Bronchial epithelial cell (primary cell): ENCODE measurements at regions not wholly inside any gene's neighbourhood (a gene's known extent, or its start where the extent isn't known, plus 50 kb on each side); places are given as distances from the start of the nearest gene placed in this dataset.
A peak's percentile ranks its signal among the peaks of the same experiment; 100 is the strongest.

Source experiments
- DNase-seq: peaks from one replicate; pipeline ENCODE4 v3.0.0-alpha.2; 2010; ENCODE audit warnings: low read depth
- FAIRE-seq: peaks from 2 replicates; lab custom pipeline; 2011; peaks lifted over from hg19 to GRCh38; lab: Jason Lieb, UNC
- H3K27me3 ChIP-seq: 2 replicates; pipeline ENCODE4 v1.5.1; 2011; ENCODE audit warnings: low read length; ENCODE audit not compliant: control insufficient read depth, insufficient read depth
- H3K36me3 ChIP-seq: 2 replicates; pipeline ENCODE4 v1.5.1; 2011; ENCODE audit warnings: low read length; ENCODE audit not compliant: control insufficient read depth, insufficient read depth
- H3K4me3 ChIP-seq: 2 replicates; pipeline ENCODE4 v1.5.1; 2011; ENCODE audit warnings: mild to moderate bottlenecking, low read depth, low read length, control low read depth
- CTCF ChIP-seq: IDR thresholded peaks from 2 replicates; pipeline ENCODE4 v1.5.1; 2011; ENCODE audit warnings: mild to moderate bottlenecking, moderate library complexity, low read length, control low read depth, inconsistent platforms; ENCODE audit not compliant: insufficient read depth, severe bottlenecking

- DNase-seq: peak; percentile 3
- Histone ChIP-seq H3K36me3 (no peaks in the 10 kb centered on the region), H3K27me3 (peaks cover 3% of the 10 kb centered on the region), H3K4me3 (no peak overlapping the region)
- no peak for FAIRE-seq
- TF ChIP-seq CTCF: no peak
Measured at GRCh38 chr7:26497801-26498596, 206.3 kb downstream of the SNX10 start.

GRCh38 chr7:26499315-26499897 is 207.7 kb downstream of the SNX10 start:
- FAIRE-seq (no peak), DNase-seq (no peak)
- Histone ChIP-seq H3K4me3 (no peak overlapping the region), H3K27me3 (no peaks in the 10 kb centered on the region), H3K36me3 (no peaks in the 10 kb centered on the region)
- no peak for TF ChIP-seq CTCF

- DNase-seq (peak; percentile 46), FAIRE-seq (no peak)
Measured at GRCh38 chr7:26500749-26501352, 209.2 kb downstream of the SNX10 start.

GRCh38 chr7:26504411-26505120 is 212.9 kb downstream of the SNX10 start:
- Histone ChIP-seq H3K27me3 (peaks cover 2% of the 10 kb centered on the region), H3K4me3 (no peak overlapping the region), H3K36me3 (no peaks in the 10 kb centered on the region)
- FAIRE-seq (no peak), DNase-seq (no peak)
- TF ChIP-seq CTCF: no peak

More at GRCh38 chr7:26500749-26501352, 209.2 kb downstream of the SNX10 start:
- peak; percentile 36 for TF ChIP-seq CTCF
- H3K27me3 ChIP-seq: no peaks in the 10 kb centered on the region
- no peaks in the 10 kb centered on the region for H3K36me3 ChIP-seq
- no peak overlapping the region for H3K4me3 ChIP-seq

- FAIRE-seq (no peak), DNase-seq (no peak)
- no peak for TF ChIP-seq CTCF
Measured at GRCh38 chr7:26506196-26506595, 214.5 kb downstream of the SNX10 start.

More at GRCh38 chr7:26506196-26506595, 214.5 kb downstream of the SNX10 start:
- no peak overlapping the region for H3K4me3 ChIP-seq
- peaks cover 2% of the 10 kb centered on the region for H3K27me3 ChIP-seq
- H3K36me3 ChIP-seq: no peaks in the 10 kb centered on the region
